KMS-11 (cell line): ENCODE measurements at regions not wholly inside any gene's neighbourhood (a gene's known extent, or its start where the extent isn't known, plus 50 kb on each side); places are given as distances from the start of the nearest gene placed in this dataset.
"Not testable (repeated sequence)": the region's sequence is repeated elsewhere in the genome, so short reads cannot be mapped to it uniquely, and the experiment has no call there.

ENCODE experiments used
- H2AFZ ChIP-seq: fragments of 200-600 bp; sonication (generic); 2 replicates; pipeline ENCODE4 v1.6.1; 2016; ENCODE audit warnings: antibody characterized with exemption, mixed run types, low read depth
- H3K27ac ChIP-seq: fragments of 200-600 bp; sonication (generic); 2 replicates; pipeline ENCODE4 v1.6.1; 2016; ENCODE audit warnings: mild to moderate bottlenecking, mixed run types
- H3K27me3 ChIP-seq: fragments of 200-600 bp; sonication (generic); 2 replicates; pipeline ENCODE4 v1.6.1; 2017; ENCODE audit warnings: mild to moderate bottlenecking, low read depth, mixed run types, moderate library complexity; ENCODE audit not compliant: insufficient read depth
- H3K36me3 ChIP-seq: fragments of 200-600 bp; sonication (generic); 2 replicates; pipeline ENCODE4 v1.6.1; 2017; ENCODE audit warnings: mild to moderate bottlenecking, mixed run types; ENCODE audit not compliant: insufficient read depth
- H3K4me1 ChIP-seq: fragments of 200-600 bp; sonication (generic); 2 replicates; pipeline ENCODE4 v1.6.1; 2016; ENCODE audit warnings: mild to moderate bottlenecking, low read depth, mixed run types; ENCODE audit not compliant: poor library complexity, severe bottlenecking
- H3K4me2 ChIP-seq: fragments of 200-600 bp; sonication (generic); 2 replicates; pipeline ENCODE4 v1.7.0; 2016; ENCODE audit warnings: mild to moderate bottlenecking, mixed run types
- H3K4me3 ChIP-seq: fragments of 200-600 bp; sonication (generic); IDR thresholded peaks from 2 replicates; pipeline ENCODE4 v1.6.1; 2017; ENCODE audit warnings: low read depth, low read length, mixed read lengths; ENCODE audit not compliant: insufficient read depth
- H3K79me2 ChIP-seq: fragments of 200-600 bp; sonication (generic); 2 replicates; pipeline ENCODE4 v1.6.1; 2016; ENCODE audit warnings: low read depth, mixed run types; ENCODE audit not compliant: insufficient read depth
- H3K9ac ChIP-seq: fragments of 200-600 bp; sonication (generic); 2 replicates; pipeline ENCODE4 v1.6.1; 2016; ENCODE audit warnings: mild to moderate bottlenecking, mixed run types
- H4K20me1 ChIP-seq: fragments of 200-600 bp; sonication (generic); 2 replicates; pipeline ENCODE4 v1.6.1; 2016; ENCODE audit warnings: mild to moderate bottlenecking, mixed run types; ENCODE audit not compliant: insufficient read depth
- TF ChIP-seq, protein P1 (sequence below): fragments of 200-600 bp; sonication (generic); conservative IDR thresholded peaks from 2 replicates; pipeline ENCODE4 v1.6.1; 2017; ENCODE audit warnings: low read depth, mild to moderate bottlenecking, antibody characterized with exemption, low read length, moderate library complexity, mixed read lengths

- no peak overlapping the region for H3K4me2 ChIP-seq
- no peaks in the 10 kb centered on the region for H3K4me1 ChIP-seq
- no peak overlapping the region for H3K27ac ChIP-seq
- H3K9ac ChIP-seq, result no peak overlapping the region
- H3K79me2 ChIP-seq, result no peaks in the 10 kb centered on the region
- H3K36me3 ChIP-seq, result no peaks in the 10 kb centered on the region
- TF ChIP-seq, protein P1, sequence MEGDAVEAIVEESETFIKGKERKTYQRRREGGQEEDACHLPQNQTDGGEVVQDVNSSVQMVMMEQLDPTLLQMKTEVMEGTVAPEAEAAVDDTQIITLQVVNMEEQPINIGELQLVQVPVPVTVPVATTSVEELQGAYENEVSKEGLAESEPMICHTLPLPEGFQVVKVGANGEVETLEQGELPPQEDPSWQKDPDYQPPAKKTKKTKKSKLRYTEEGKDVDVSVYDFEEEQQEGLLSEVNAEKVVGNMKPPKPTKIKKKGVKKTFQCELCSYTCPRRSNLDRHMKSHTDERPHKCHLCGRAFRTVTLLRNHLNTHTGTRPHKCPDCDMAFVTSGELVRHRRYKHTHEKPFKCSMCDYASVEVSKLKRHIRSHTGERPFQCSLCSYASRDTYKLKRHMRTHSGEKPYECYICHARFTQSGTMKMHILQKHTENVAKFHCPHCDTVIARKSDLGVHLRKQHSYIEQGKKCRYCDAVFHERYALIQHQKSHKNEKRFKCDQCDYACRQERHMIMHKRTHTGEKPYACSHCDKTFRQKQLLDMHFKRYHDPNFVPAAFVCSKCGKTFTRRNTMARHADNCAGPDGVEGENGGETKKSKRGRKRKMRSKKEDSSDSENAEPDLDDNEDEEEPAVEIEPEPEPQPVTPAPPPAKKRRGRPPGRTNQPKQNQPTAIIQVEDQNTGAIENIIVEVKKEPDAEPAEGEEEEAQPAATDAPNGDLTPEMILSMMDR, result no peak
- H3K27me3 ChIP-seq, result no peaks in the 10 kb centered on the region
- no peak overlapping the region for H3K4me3 ChIP-seq
- H4K20me1 ChIP-seq, result no peaks in the 10 kb centered on the region
- no peak overlapping the region for H2AFZ ChIP-seq
Measured at GRCh38 chr10:21122907-21123306, 225.8 kb upstream of the NEBL start.

DNA sequence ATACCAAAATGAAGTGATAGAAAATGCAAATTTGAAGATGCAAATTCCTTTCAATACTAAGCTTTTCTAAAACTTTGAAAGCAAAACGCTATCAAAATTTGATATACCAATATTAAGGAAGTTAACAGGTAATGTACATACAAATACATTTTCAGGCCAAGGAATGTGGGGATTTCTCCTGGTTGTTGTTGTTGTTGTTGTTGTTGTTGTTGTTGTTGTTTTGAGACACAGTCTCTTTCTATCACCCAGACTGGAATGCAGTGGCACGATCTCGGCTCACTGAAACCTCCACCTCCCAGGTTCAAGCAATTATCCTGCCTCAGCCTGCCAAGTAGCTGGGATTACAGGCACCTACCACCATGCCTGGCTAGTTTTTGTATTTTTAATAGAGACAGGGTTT, 224.7 kb upstream of the NEBL start:
- H2AFZ ChIP-seq, H3K9ac ChIP-seq, H4K20me1 ChIP-seq, H3K27me3 ChIP-seq, H3K4me2 ChIP-seq, H3K27ac ChIP-seq, H3K4me1 ChIP-seq, H3K36me3 ChIP-seq, H3K79me2 ChIP-seq, H3K4me3 ChIP-seq: not testable (repeated sequence)

DNA sequence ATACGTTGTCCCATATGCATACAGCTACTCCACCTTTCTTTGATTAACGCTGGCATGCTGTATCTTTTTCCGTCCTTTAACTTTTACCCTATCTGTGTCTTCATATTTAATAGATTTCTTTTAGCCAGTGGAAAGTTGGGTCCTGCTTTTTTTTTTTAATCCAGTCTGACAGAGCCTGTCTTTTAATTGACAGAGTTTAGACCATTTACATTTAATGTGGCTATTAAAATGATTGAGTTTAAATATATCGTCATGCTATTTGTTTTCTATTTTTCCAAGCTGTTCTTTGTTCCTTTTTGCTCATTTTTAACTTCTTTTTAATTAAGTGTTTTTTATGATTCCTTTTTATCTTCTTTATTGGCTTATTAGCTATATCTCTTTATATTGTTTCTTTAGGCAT, 217.6 kb upstream of the NEBL start:
- Histone ChIP-seq H3K4me3 (no peak overlapping the region), H3K9ac (no peak overlapping the region), H3K4me2 (no peak overlapping the region), H3K36me3 (no peaks in the 10 kb centered on the region), H3K79me2 (no peaks in the 10 kb centered on the region), H4K20me1 (no peaks in the 10 kb centered on the region), H3K27me3 (no peaks in the 10 kb centered on the region), H3K27ac (no peak overlapping the region), H2AFZ (no peak overlapping the region), H3K4me1 (no peaks in the 10 kb centered on the region)
- TF ChIP-seq, protein P1, result no peak

DNA sequence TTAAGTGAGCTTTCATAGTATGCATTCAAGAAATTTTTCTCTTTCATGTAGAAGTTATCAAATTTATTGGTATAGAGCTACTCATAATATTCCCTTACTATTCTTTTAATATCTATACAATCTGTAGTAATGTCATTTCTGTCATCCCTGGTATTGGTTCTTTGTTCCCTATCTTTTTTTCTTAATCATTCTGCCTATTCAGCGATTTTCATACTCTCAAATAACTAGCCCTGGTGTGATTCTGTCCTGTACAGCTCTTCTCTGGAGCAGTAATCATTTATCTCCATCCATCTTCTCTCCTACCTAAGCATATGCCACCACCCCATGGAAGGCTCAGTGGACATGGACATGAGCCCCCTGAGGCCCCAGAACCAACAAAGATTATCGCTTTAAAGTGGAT, 213.2 kb upstream of the NEBL start:
- Histone ChIP-seq H3K4me2 (no peak overlapping the region), H3K4me3 (no peak overlapping the region), H3K79me2 (no peaks in the 10 kb centered on the region), H3K4me1 (no peaks in the 10 kb centered on the region), H3K36me3 (no peaks in the 10 kb centered on the region), H2AFZ (no peak overlapping the region), H3K27me3 (no peaks in the 10 kb centered on the region), H3K27ac (no peak overlapping the region), H4K20me1 (no peaks in the 10 kb centered on the region), H3K9ac (no peak overlapping the region)
- TF ChIP-seq, protein P1, result no peak

DNA sequence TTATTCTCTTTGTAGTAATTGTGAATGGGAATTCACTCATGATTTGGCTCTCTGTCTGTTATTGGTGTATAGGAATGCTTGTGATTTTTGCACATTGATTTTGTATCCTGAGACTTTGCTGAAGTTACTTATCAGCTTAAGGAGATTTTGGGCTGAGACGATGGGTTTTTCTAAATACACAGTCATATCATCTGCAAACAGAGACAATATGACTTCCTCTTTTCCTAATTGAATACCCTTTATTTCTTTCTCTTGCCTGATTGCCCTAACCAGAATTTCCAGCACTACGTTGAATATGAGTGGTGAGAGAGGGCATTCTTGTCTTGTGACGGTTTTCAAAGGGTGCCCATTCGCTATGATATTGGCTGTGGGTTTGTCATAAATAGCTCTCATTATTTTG, 209.8 kb upstream of the NEBL start:
- H3K27me3 ChIP-seq, H2AFZ ChIP-seq, H3K27ac ChIP-seq, H3K9ac ChIP-seq, H3K4me3 ChIP-seq, H4K20me1 ChIP-seq, H3K79me2 ChIP-seq, H3K4me2 ChIP-seq, H3K4me1 ChIP-seq, H3K36me3 ChIP-seq: not testable (repeated sequence)

DNA sequence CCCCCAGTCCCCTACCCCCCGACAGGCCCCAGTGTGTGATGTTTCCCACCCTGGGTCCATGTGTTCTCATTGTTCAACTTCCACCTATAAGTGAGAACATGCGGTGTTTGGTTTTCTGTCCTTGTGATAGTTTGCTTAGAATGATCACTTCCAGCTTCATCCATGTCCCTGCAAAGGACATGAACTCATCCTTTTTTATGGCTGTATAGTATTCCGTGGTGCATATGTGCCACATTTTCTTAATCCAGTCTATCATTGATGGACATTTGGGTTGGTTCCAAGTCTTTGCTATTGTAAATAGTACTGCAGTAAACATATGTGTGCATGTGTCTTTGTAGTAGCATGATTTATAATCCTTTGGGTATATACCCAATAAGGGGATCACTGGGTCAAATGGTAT, 208.2 kb upstream of the NEBL start:
- H4K20me1 ChIP-seq, H3K27me3 ChIP-seq, H3K9ac ChIP-seq, H3K4me3 ChIP-seq, H3K4me1 ChIP-seq, H3K4me2 ChIP-seq, H3K36me3 ChIP-seq, H2AFZ ChIP-seq, H3K79me2 ChIP-seq, H3K27ac ChIP-seq: not testable (repeated sequence)
